DOHH2 (cell line): ENCODE measurements at regions not wholly inside any gene's neighbourhood (a gene's known extent, or its start where the extent isn't known, plus 50 kb on each side); places are given as distances from the start of the nearest gene placed in this dataset.

ENCODE experiments used
- H3F3A ChIP-seq: fragments of 200-600 bp; sonication (generic), shearing (Covaris generic); 2 replicates; pipeline ENCODE4 v1.6.0; 2016; ENCODE audit warnings: antibody characterized with exemption, mild to moderate bottlenecking; ENCODE audit not compliant: control insufficient read depth, insufficient read depth
- H3K27ac ChIP-seq: fragments of 200-600 bp; sonication (generic); 2 replicates; pipeline ENCODE4 v1.5.1; 2014; ENCODE audit warnings: low read depth, mild to moderate bottlenecking, low read length, moderate library complexity
- H3K27me3 ChIP-seq: fragments of 200-600 bp; sonication (generic); 2 replicates; pipeline ENCODE4 v1.6.1; 2014; ENCODE audit warnings: mild to moderate bottlenecking, low read length, mixed read lengths; ENCODE audit not compliant: control insufficient read depth
- H3K36me3 ChIP-seq: fragments of 200-600 bp; sonication (generic); 2 replicates; pipeline ENCODE4 v1.6.1; 2014; ENCODE audit warnings: mild to moderate bottlenecking, low read length, moderate library complexity, mixed read lengths; ENCODE audit not compliant: control insufficient read depth
- H3K4me1 ChIP-seq: fragments of 200-600 bp; sonication (generic); 2 replicates; pipeline ENCODE4 v1.6.1; 2014; ENCODE audit warnings: mild to moderate bottlenecking, low read length, mixed read lengths; ENCODE audit not compliant: control insufficient read depth
- H3K4me2 ChIP-seq: fragments of 200-600 bp; sonication (generic); 2 replicates; pipeline ENCODE4 v1.6.0; 2014; ENCODE audit warnings: mild to moderate bottlenecking, low read length, moderate library complexity
- H3K4me3 ChIP-seq: fragments of 200-600 bp; sonication (generic); 2 replicates; pipeline ENCODE4 v1.5.1; 2014; ENCODE audit warnings: mild to moderate bottlenecking, low read length, mixed read lengths
- H3K79me2 ChIP-seq: fragments of 200-600 bp; sonication (generic); 2 replicates; pipeline ENCODE4 v1.6.1; 2014; ENCODE audit warnings: mild to moderate bottlenecking, low read length, mixed read lengths; ENCODE audit not compliant: control insufficient read depth
- H3K9me2 ChIP-seq: fragments of 200-600 bp; sonication (generic); replicated peaks from 2 replicates; pipeline ENCODE4 v1.6.1; 2014; ENCODE audit warnings: mild to moderate bottlenecking, low read length, mixed read lengths; ENCODE audit not compliant: control insufficient read depth
- H3K9me3 ChIP-seq: fragments of 200-600 bp; sonication (generic); 2 replicates; pipeline ENCODE4 v1.6.1; 2014; ENCODE audit warnings: antibody characterized with exemption, low read length, mixed read lengths; ENCODE audit not compliant: control insufficient read depth, insufficient read depth
- H4K20me1 ChIP-seq: fragments of 200-600 bp; sonication (generic); 2 replicates; pipeline ENCODE4 v1.6.0; 2014; ENCODE audit warnings: low read depth, mild to moderate bottlenecking, antibody characterized with exemption, low read length, moderate library complexity; ENCODE audit not compliant: control insufficient read depth, insufficient read depth
- EZH2phosphoT487 ChIP-seq: fragments of 200-600 bp; sonication (generic); IDR thresholded peaks from 2 replicates; pipeline ENCODE4 v1.6.1; 2017; ENCODE audit warnings: borderline replicate concordance, mild to moderate bottlenecking, antibody characterized with exemption, low read length, moderate library complexity, mixed read lengths
- TF ChIP-seq, protein P1 (sequence below): fragments of 200-600 bp; sonication (generic); IDR thresholded peaks from one replicate; pipeline ENCODE4 v1.5.1; 2014; ENCODE audit warnings: antibody characterized with exemption, mild to moderate bottlenecking, low read depth, low read length; ENCODE audit not compliant: poor library complexity, severe bottlenecking

DNA sequence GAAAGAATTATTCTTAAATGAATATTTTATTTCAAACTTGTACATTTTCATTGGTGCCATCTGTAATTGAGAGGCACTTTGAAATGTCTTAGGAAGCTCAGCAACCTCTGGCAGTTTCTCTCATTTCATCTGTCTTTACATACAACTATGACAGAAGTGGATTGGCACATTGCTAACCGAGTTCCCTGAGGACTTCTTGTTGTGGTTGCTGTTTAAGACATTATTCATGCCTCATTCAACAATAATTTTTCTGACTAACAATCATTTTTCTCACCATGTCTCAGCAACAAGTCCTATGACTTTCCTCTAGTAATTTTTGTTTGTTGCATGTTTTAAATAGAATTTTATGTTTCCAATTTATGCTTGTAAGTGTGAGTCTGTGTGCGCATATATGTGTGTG is 284.0 kb upstream of the CWC22 start:
- H3K27ac ChIP-seq = no peak overlapping the region
- H4K20me1 ChIP-seq = no peaks in the 10 kb centered on the region
- no peaks in the 10 kb centered on the region for H3K79me2 ChIP-seq
- H3K9me2 ChIP-seq = no peaks in the 10 kb centered on the region
- TF ChIP-seq, protein P1, sequence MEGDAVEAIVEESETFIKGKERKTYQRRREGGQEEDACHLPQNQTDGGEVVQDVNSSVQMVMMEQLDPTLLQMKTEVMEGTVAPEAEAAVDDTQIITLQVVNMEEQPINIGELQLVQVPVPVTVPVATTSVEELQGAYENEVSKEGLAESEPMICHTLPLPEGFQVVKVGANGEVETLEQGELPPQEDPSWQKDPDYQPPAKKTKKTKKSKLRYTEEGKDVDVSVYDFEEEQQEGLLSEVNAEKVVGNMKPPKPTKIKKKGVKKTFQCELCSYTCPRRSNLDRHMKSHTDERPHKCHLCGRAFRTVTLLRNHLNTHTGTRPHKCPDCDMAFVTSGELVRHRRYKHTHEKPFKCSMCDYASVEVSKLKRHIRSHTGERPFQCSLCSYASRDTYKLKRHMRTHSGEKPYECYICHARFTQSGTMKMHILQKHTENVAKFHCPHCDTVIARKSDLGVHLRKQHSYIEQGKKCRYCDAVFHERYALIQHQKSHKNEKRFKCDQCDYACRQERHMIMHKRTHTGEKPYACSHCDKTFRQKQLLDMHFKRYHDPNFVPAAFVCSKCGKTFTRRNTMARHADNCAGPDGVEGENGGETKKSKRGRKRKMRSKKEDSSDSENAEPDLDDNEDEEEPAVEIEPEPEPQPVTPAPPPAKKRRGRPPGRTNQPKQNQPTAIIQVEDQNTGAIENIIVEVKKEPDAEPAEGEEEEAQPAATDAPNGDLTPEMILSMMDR = no peak
- TF ChIP-seq EZH2phosphoT487 = no peak
- H3K27me3 ChIP-seq = no peaks in the 10 kb centered on the region
- H3F3A ChIP-seq = no peaks in the 10 kb centered on the region
- H3K4me3 ChIP-seq = no peak overlapping the region
- H3K9me3 ChIP-seq = no peaks in the 10 kb centered on the region
- H3K4me2 ChIP-seq = no peak overlapping the region
- H3K36me3 ChIP-seq = no peaks in the 10 kb centered on the region
- H3K4me1 ChIP-seq = no peaks in the 10 kb centered on the region

- H3F3A ChIP-seq = no peaks in the 10 kb centered on the region
- H3K27ac ChIP-seq = no peak overlapping the region
- H3K9me3 ChIP-seq = no peaks in the 10 kb centered on the region
- no peak overlapping the region for H3K4me3 ChIP-seq
- no peak for TF ChIP-seq EZH2phosphoT487
- H3K36me3 ChIP-seq = no peaks in the 10 kb centered on the region
- H3K4me2 ChIP-seq = no peak overlapping the region
- H3K27me3 ChIP-seq = no peaks in the 10 kb centered on the region
- no peaks in the 10 kb centered on the region for H3K4me1 ChIP-seq
- no peaks in the 10 kb centered on the region for H4K20me1 ChIP-seq
- no peaks in the 10 kb centered on the region for H3K9me2 ChIP-seq
- H3K79me2 ChIP-seq = no peaks in the 10 kb centered on the region
Observed at GRCh38 chr2:180289627-180290026, 282.5 kb upstream of the CWC22 start.

DNA sequence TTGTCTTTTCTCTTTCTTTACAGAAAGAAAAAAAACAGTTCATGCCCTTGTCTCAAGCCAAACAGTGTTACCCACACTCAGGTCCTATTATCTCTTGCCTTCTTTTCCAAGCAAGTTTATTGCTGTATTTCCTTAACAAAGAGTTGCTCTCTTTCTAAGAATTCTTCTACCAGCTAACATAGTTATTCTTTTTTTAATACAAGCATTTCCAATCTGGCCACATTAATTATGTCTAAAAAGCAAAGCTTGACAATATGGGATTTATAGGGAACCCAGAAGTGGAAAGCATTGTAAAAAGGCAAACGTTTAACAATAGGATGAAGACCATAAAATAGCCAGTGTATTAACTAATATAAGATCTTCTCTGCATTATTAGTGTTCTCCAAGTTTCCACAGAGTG is 272.5 kb upstream of the CWC22 start:
- Histone ChIP-seq H3F3A (no peaks in the 10 kb centered on the region), H3K9me2 (no peaks in the 10 kb centered on the region), H3K36me3 (no peaks in the 10 kb centered on the region), H3K4me1 (no peaks in the 10 kb centered on the region), H4K20me1 (no peaks in the 10 kb centered on the region), H3K27ac (no peak overlapping the region), H3K9me3 (no peaks in the 10 kb centered on the region), H3K27me3 (peaks cover 3% of the 10 kb centered on the region; the same call in 1 of the 2 replicates), H3K4me2 (no peak overlapping the region), H3K79me2 (no peaks in the 10 kb centered on the region), H3K4me3 (no peak overlapping the region)
- TF ChIP-seq, protein P1 = no peak
- TF ChIP-seq EZH2phosphoT487 = no peak

DNA sequence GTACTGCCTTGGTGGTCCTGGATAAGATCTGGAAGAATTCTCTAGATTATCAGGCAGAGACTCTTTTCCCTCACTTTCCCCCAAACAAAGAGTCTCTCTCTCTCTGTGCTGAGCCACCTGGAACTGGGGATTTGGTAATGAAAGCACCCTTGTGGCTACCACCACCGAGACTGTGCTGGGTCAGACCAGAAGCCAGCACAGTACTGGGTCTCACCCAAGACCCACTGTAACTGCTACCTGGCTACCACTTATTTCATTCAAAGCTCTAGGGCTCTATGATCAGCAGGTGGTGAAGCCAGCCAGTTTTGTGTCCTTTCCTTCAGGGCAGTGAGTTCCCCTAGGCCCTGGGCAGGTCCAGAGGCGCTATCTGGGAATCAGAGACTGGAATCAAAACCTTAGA is 269.6 kb upstream of the CWC22 start:
- H3K27me3 ChIP-seq = no peaks in the 10 kb centered on the region
- no peaks in the 10 kb centered on the region for H3K9me2 ChIP-seq
- TF ChIP-seq, protein P1 = no peak
- TF ChIP-seq EZH2phosphoT487 = no peak
- no peaks in the 10 kb centered on the region for H3K4me1 ChIP-seq
- H3K4me2 ChIP-seq = no peak overlapping the region
- H3K4me3 ChIP-seq = no peak overlapping the region
- no peaks in the 10 kb centered on the region for H4K20me1 ChIP-seq
- no peaks in the 10 kb centered on the region for H3K9me3 ChIP-seq
- H3K36me3 ChIP-seq = no peaks in the 10 kb centered on the region
- no peak overlapping the region for H3K27ac ChIP-seq
- no peaks in the 10 kb centered on the region for H3K79me2 ChIP-seq
- no peaks in the 10 kb centered on the region for H3F3A ChIP-seq
